Smooth muscle cell (in vitro differentiated cells): ENCODE measurements at regions not wholly inside any gene's neighbourhood (a gene's known extent, or its start where the extent isn't known, plus 50 kb on each side); places are given as distances from the start of the nearest gene placed in this dataset.

Experiments used
- DNase-seq: peaks from one replicate; lab custom pipeline; 2025; ENCODE audit not compliant: unreplicated experiment; lab: John Stamatoyannopoulos, UW
- H2AFZ ChIP-seq: fragments of 200-600 bp; sonication (generic); 2 replicates; pipeline ENCODE4 v1.6.0; 2016; ENCODE audit warnings: antibody characterized with exemption, low read depth, mild to moderate bottlenecking
- H3F3A ChIP-seq: fragments of 200-600 bp; sonication (generic); 2 replicates; pipeline ENCODE4 v1.6.0; 2017; ENCODE audit warnings: antibody characterized with exemption, low read depth
- H3K27ac ChIP-seq: fragments of 200-600 bp; sonication (generic); 2 replicates; pipeline ENCODE4 v1.5.1; 2016; ENCODE audit warnings: low read depth, mild to moderate bottlenecking
- H3K27me3 ChIP-seq: fragments of 200-600 bp; sonication (generic); 2 replicates; pipeline ENCODE4 v1.6.1; 2016; ENCODE audit warnings: low read depth, mild to moderate bottlenecking
- H3K36me3 ChIP-seq: fragments of 200-600 bp; sonication (generic); 2 replicates; pipeline ENCODE4 v1.5.1; 2016; ENCODE audit warnings: low read depth
- H3K4me1 ChIP-seq: fragments of 200-600 bp; sonication (generic); 2 replicates; pipeline ENCODE4 v1.5.1; 2016; ENCODE audit warnings: low read depth
- H3K4me2 ChIP-seq: fragments of 200-600 bp; sonication (generic); 2 replicates; pipeline ENCODE4 v1.6.0; 2016; ENCODE audit warnings: mild to moderate bottlenecking
- H3K4me3 ChIP-seq: fragments of 200-600 bp; sonication (generic); 2 replicates; pipeline ENCODE4 v1.5.1; 2016; ENCODE audit warnings: mild to moderate bottlenecking
- H3K79me2 ChIP-seq: fragments of 200-600 bp; sonication (generic); 2 replicates; pipeline ENCODE4 v1.6.0; 2016; ENCODE audit warnings: low read depth, mild to moderate bottlenecking
- H3K9ac ChIP-seq: fragments of 200-600 bp; sonication (generic); 2 replicates; pipeline ENCODE4 v1.6.0; 2016; ENCODE audit warnings: low read depth
- H3K9me3 ChIP-seq: fragments of 200-600 bp; sonication (generic); replicated peaks from 2 replicates; pipeline ENCODE4 v1.5.1; 2016; ENCODE audit warnings: low read depth
- H4K20me1 ChIP-seq: fragments of 200-600 bp; sonication (generic); 2 replicates; pipeline ENCODE4 v1.6.0; 2016; ENCODE audit warnings: low read depth
- CTCF ChIP-seq: fragments of 200-600 bp; sonication (generic); IDR thresholded peaks from 2 replicates; pipeline ENCODE4 v1.5.1; 2017; ENCODE audit warnings: borderline replicate concordance, mild to moderate bottlenecking, antibody characterized with exemption; ENCODE audit not compliant: insufficient read depth, poor library complexity, severe bottlenecking
- WGBS: methylation state at CpG from one replicate; pipeline ENCODE4 v1.1.7; 2016; ENCODE audit warnings: low lambda C conversion rate; 5-methylcytosine and 5-hydroxymethylcytosine counted together

GRCh38 chr1:37389327-37389726, 85.1 kb upstream of the ZC3H12A start:
- 94% methylated on average over 6 of the region's 6 CpGs for WGBS
- Histone ChIP-seq H3F3A (no peaks in the 10 kb centered on the region), H3K27me3 (peaks cover 22% of the 10 kb centered on the region), H3K9ac (no peak overlapping the region), H3K36me3 (no peaks in the 10 kb centered on the region), H4K20me1 (no peaks in the 10 kb centered on the region), H3K4me1 (peaks cover 21% of the 10 kb centered on the region), H3K4me3 (no peak overlapping the region), H3K4me2 (no peak overlapping the region), H2AFZ (no peak overlapping the region), H3K9me3 (no peaks in the 10 kb centered on the region), H3K79me2 (no peaks in the 10 kb centered on the region), H3K27ac (no peak overlapping the region)
- no peak for DNase-seq
- no peak for TF ChIP-seq CTCF

- H3K79me2 ChIP-seq, result no peaks in the 10 kb centered on the region
- DNase-seq, result no peak
- H3K27me3 ChIP-seq, result peaks cover 39% of the 10 kb centered on the region
- no peak overlapping the region for H3K4me3 ChIP-seq
- peaks cover 33% of the 10 kb centered on the region for H3K4me1 ChIP-seq
- no peak overlapping the region for H3K4me2 ChIP-seq
- no peaks in the 10 kb centered on the region for H3K9me3 ChIP-seq
- WGBS, result 45% methylated on average over 9 of the region's 11 CpGs
- TF ChIP-seq CTCF, result no peak
- H3K9ac ChIP-seq, result no peak overlapping the region
- H3K27ac ChIP-seq, result no peak overlapping the region
- H2AFZ ChIP-seq, result no peak overlapping the region
- no peaks in the 10 kb centered on the region for H3F3A ChIP-seq
- no peaks in the 10 kb centered on the region for H4K20me1 ChIP-seq
- no peaks in the 10 kb centered on the region for H3K36me3 ChIP-seq
Measured at GRCh38 chr1:37391211-37392011, 83.0 kb upstream of the ZC3H12A start.

- Histone ChIP-seq H4K20me1 (no peaks in the 10 kb centered on the region), H3K9me3 (no peaks in the 10 kb centered on the region), H3K36me3 (no peaks in the 10 kb centered on the region), H2AFZ (no peak overlapping the region), H3K27me3 (peaks cover 33% of the 10 kb centered on the region), H3K27ac (no peak overlapping the region), H3K4me1 (peaks cover 33% of the 10 kb centered on the region), H3K79me2 (no peaks in the 10 kb centered on the region), H3K4me3 (no peak overlapping the region), H3F3A (no peaks in the 10 kb centered on the region), H3K9ac (no peak overlapping the region), H3K4me2 (no peak overlapping the region)
- DNase-seq, result no peak
- TF ChIP-seq CTCF, result no peak
- WGBS, result 85% methylated on average over 5 of the region's 5 CpGs
Measured at GRCh38 chr1:37392051-37392450, 82.3 kb upstream of the ZC3H12A start.
